ENCODE measurements at regions not wholly inside any gene's neighbourhood (a gene's known extent, or its start where the extent isn't known, plus 50 kb on each side); places are given as distances from the start of the nearest gene placed in this dataset.

DNA sequence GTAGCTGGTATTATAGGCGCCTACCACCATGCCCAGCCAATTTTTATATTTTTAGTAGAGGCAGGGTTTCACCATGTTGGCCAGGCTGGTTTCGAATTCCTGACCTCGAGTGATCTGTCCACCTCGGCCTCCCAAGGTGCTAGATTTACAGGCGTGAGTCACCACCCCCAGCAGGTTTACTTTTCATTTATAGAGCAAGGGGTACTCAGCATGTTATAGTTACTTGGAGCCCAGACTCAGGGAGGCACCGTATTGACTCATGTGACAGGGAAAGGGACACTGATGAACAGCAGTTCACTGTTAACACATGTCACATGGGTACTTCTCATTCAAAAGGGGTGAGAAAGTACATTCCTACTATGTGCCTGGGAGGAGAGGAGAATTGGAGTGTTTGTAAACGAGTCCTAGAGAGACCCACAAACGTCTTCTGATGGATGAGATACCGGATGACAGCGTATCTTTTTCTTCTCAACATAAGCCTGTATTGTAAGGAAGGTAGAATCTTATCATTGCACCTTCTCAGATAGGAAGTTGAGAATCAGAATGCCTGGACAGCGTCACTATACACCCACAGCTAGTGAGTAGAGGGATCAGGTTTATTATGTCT lies 510.0 kb downstream of the USP25 start:
- TF ChIP-seq POLR2A (IDR thresholded peaks at IDR 0.05): no peak
- TF ChIP-seq, protein P1, sequence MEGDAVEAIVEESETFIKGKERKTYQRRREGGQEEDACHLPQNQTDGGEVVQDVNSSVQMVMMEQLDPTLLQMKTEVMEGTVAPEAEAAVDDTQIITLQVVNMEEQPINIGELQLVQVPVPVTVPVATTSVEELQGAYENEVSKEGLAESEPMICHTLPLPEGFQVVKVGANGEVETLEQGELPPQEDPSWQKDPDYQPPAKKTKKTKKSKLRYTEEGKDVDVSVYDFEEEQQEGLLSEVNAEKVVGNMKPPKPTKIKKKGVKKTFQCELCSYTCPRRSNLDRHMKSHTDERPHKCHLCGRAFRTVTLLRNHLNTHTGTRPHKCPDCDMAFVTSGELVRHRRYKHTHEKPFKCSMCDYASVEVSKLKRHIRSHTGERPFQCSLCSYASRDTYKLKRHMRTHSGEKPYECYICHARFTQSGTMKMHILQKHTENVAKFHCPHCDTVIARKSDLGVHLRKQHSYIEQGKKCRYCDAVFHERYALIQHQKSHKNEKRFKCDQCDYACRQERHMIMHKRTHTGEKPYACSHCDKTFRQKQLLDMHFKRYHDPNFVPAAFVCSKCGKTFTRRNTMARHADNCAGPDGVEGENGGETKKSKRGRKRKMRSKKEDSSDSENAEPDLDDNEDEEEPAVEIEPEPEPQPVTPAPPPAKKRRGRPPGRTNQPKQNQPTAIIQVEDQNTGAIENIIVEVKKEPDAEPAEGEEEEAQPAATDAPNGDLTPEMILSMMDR (IDR thresholded peaks at IDR 0.05 in 8 of 11, conservative IDR thresholded peaks at IDR 0.05 in 3 of 11): no peak
- no peaks in the 10 kb centered on the region for H3K36me3 ChIP-seq
- no peak overlapping the region for H3K4me3 ChIP-seq
- H3K4me1 ChIP-seq: no peaks in the 10 kb centered on the region
- no peaks in the 10 kb centered on the region for H3K9me3 ChIP-seq
- intact Hi-C loops (cut with DNase I; ENCODE audit: low total_unique reads): no loop called here
- 82 to 86% (median 84%) methylated on average over 11 of the region's 11 CpGs for WGBS, 5 donors
- H3K27me3 ChIP-seq (replicated peaks in 1 of 7): peaks cover 0 to 5% (median 0%) of the 10 kb centered on the region in 7 donors
- H3K27ac ChIP-seq: no peak overlapping the region
- DNase-seq: no peak

DNA sequence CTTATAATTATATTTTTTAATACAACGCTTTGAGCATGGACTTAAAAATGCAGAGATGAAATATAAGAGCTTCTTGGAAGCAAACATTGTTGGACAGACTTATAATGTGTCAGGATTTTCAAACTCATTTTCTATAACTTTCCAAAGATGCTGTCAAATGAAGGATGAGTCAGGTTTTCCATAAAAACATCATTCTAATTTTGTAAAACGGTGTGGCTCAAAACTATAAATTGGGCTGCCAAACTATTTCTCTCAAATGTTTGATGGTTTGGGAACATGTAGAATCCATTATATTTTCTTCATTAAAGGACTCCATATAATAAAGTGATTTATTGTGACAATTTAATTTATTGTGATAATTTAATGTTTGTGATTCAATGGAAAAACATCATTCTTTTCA lies 511.2 kb downstream of the USP25 start:
- peaks cover 0 to 3% (median 0%) of the 10 kb centered on the region in 8 donors for H3K9me3 ChIP-seq
- H3K36me3 ChIP-seq: no peaks in the 10 kb centered on the region
- DNase-seq: no peak
- peaks cover 0 to 5% (median 0%) of the 10 kb centered on the region in 7 donors for H3K27me3 ChIP-seq (replicated peaks in 1 of 7)
- 75 to 91% (median 80%) methylated on average over 2 of the region's 2 CpGs for WGBS, 5 donors
- TF ChIP-seq POLR2A (IDR thresholded peaks at IDR 0.05) (no peak), POLR2AphosphoS5 (IDR thresholded peaks at IDR 0.05) (no peak)
- TF ChIP-seq, protein P1 (IDR thresholded peaks at IDR 0.05 in 8 of 11, conservative IDR thresholded peaks at IDR 0.05 in 3 of 11): no peak
- no peak overlapping the region for H3K4me3 ChIP-seq
- no peaks in the 10 kb centered on the region for H3K4me1 ChIP-seq
- H3K27ac ChIP-seq: no peak overlapping the region
- intact Hi-C loops (cut with DNase I; ENCODE audit: low total_unique reads): no loop called here

DNA sequence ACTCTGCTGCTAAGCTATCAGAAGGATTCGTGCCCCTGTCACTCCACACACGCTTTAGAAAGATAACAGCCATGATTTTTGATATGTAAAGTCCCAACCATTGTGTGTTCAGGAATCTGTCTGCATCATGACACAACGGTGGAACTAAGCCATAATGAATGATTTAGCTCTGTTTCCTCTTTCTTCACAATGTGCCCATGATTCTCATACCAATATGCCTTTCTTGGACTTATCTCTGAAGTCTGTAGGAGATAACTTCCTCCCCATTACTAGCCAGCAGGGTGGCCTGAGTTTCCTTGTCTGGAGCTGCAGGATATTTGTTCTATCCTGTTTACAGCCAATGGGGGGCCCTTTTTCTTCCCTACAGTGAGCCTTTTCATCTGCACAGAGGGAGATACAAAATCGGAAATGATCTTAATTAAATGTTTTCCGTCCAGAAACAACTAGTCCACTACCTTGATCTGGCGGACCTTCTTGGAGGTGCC lies 511.7 kb downstream of the USP25 start:
- Histone ChIP-seq H3K27ac (no peak overlapping the region), H3K4me1 (no peaks in the 10 kb centered on the region), H3K9me3 (peaks cover 0 to 7% (median 0%) of the 10 kb centered on the region in 8 donors), H3K27me3 (replicated peaks in 1 of 7) (peaks cover 0 to 5% (median 0%) of the 10 kb centered on the region in 7 donors), H3K36me3 (no peaks in the 10 kb centered on the region), H3K4me3 (no peak overlapping the region)
- no peak for TF ChIP-seq POLR2A (IDR thresholded peaks at IDR 0.05)
- TF ChIP-seq, protein P1 (IDR thresholded peaks at IDR 0.05 in 8 of 11, conservative IDR thresholded peaks at IDR 0.05 in 3 of 11): no peak
- no peak for TF ChIP-seq POLR2AphosphoS5 (IDR thresholded peaks at IDR 0.05)
- intact Hi-C loops (cut with DNase I; ENCODE audit: low total_unique reads): no loop called here
- 16 to 32% (median 19%) methylated on average over 6 of the region's 6 CpGs for WGBS, 5 donors
- DNase-seq: no peak

DNA sequence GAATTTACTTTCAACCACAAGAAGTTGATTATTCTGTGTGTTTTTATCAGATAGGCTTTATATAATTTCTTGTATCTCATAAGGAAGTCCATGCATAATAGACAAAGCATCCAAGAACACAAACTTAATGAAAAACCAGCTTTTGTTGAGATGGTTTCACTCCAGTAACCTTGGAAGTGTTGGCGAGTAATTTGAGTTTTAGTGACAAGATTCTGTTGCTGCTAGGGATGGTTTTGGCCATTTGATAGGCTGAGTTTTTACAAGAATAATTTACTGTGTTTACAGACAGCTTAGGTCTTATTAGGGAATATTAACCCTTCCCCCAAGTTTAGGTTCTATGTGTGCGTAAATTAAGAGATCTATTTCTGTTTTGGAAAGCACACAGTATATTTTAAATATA lies 513.6 kb downstream of the USP25 start:
- no peak overlapping the region for H3K4me3 ChIP-seq
- DNase-seq: no peak
- no peak overlapping the region for H3K27ac ChIP-seq
- peaks cover 0 to 5% (median 0%) of the 10 kb centered on the region in 7 donors for H3K27me3 ChIP-seq (replicated peaks in 1 of 7)
- WGBS, 5 donors: 81 to 96% (median 87%) methylated on average over 2 of the region's 2 CpGs
- intact Hi-C loops (cut with DNase I; ENCODE audit: low total_unique reads): no loop called here
- TF ChIP-seq POLR2A (IDR thresholded peaks at IDR 0.05) (no peak), POLR2AphosphoS5 (IDR thresholded peaks at IDR 0.05) (no peak)
- TF ChIP-seq, protein P1 (IDR thresholded peaks at IDR 0.05 in 8 of 11, conservative IDR thresholded peaks at IDR 0.05 in 3 of 11): no peak
- no peaks in the 10 kb centered on the region for H3K36me3 ChIP-seq
- peaks cover 0 to 7% (median 0%) of the 10 kb centered on the region in 8 donors for H3K9me3 ChIP-seq
- H3K4me1 ChIP-seq: no peaks in the 10 kb centered on the region

Measured in spleen (tissue), 11 donors.